ENCODE measurements at regions not wholly inside any gene's neighbourhood (a gene's known extent, or its start where the extent isn't known, plus 50 kb on each side); places are given as distances from the start of the nearest gene placed in this dataset.

DNA sequence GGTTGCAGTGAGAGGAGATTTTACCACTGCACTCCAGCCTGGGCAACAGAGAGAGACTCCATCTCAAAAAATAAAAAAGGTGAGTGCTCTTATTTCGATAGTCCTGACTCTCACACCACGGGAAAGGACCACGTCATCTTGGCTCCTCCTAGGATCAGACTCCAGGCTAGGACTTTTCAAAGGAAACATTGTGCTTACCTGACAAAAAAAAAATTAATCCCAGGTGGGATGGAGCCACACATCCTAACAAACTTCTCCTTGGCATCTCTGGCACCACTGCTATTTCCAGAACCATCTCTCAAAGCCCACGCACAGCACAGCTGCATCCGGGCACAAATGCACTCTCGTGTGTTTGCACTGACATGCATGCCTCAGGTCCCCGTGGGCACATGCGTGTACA is 262.4 kb downstream of the ENGASE start:
- no peak overlapping the region for H3K4me3 Mint-ChIP-seq (ENCODE audit: unreplicated experiment)
- no peaks in the 10 kb centered on the region for H3K4me1 Mint-ChIP-seq (ENCODE audit: low read depth, unreplicated experiment)
- no peak for DNase-seq
- no peaks in the 10 kb centered on the region for H3K9me3 Mint-ChIP-seq (ENCODE audit: unreplicated experiment)
- no TSS peak for BruUV-seq (replicated peaks)
- intact Hi-C loops (cut with micrococcal nuclease; ENCODE audit: unreplicated experiment): no loop called here
- Histone ChIP-seq H3K27me3 (replicated peaks; ENCODE audit: control insufficient read depth, insufficient read depth, low read length) (peaks cover 1% of the 10 kb centered on the region; the same call in 1 of the 2 replicates), H3K4me3 (ENCODE audit: low read depth, low read length) (no peak overlapping the region), H3K36me3 (ENCODE audit: control insufficient read depth, insufficient read depth, low read length) (no peaks in the 10 kb centered on the region), H3K4me1 (no peaks in the 10 kb centered on the region), H3K9me3 (no peaks in the 10 kb centered on the region)
- POLR2A ChIA-PET: no interaction called here
- no peak overlapping the region for H3K27ac Mint-ChIP-seq (ENCODE audit: unreplicated experiment)
- no peaks in the 10 kb centered on the region for H3K36me3 Mint-ChIP-seq (ENCODE audit: insufficient read depth, unreplicated experiment)
- CTCF ChIA-PET: no interaction called here
- TF ChIP-seq, protein P1, sequence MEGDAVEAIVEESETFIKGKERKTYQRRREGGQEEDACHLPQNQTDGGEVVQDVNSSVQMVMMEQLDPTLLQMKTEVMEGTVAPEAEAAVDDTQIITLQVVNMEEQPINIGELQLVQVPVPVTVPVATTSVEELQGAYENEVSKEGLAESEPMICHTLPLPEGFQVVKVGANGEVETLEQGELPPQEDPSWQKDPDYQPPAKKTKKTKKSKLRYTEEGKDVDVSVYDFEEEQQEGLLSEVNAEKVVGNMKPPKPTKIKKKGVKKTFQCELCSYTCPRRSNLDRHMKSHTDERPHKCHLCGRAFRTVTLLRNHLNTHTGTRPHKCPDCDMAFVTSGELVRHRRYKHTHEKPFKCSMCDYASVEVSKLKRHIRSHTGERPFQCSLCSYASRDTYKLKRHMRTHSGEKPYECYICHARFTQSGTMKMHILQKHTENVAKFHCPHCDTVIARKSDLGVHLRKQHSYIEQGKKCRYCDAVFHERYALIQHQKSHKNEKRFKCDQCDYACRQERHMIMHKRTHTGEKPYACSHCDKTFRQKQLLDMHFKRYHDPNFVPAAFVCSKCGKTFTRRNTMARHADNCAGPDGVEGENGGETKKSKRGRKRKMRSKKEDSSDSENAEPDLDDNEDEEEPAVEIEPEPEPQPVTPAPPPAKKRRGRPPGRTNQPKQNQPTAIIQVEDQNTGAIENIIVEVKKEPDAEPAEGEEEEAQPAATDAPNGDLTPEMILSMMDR (IDR thresholded peaks at IDR 0.05; ENCODE audit: insufficient read depth in 1 of 2, low read depth in 1 of 2, low read length in 1 of 2, severe bottlenecking in 1 of 2, unreplicated experiment in 1 of 2): no peak
- H3K27me3 Mint-ChIP-seq (ENCODE audit: insufficient read depth, unreplicated experiment): peaks cover 37% of the 10 kb centered on the region

DNA sequence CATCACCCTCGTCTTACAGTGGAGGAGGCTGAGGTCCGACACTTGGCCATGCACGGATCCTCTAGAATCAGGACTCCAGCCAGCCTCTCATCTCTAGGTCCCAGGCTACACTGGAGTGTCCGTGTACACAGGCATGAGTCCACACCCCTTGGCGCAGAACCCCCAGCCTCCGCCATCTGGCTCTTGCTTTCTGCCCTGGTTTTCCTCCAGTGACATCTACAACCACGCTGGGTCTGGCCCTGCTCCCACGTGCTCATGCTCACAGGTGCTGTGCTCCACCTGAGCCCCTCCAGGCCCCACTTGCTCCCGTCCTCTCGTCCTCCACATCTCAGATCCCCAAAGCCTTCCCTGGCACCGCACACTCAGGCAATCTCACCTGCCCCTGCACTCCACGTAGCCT is 260.8 kb downstream of the ENGASE start:
- Mint-ChIP-seq H3K4me3 (ENCODE audit: unreplicated experiment) (no peak overlapping the region), H3K27me3 (ENCODE audit: insufficient read depth, unreplicated experiment) (peaks cover 44% of the 10 kb centered on the region), H3K4me1 (ENCODE audit: low read depth, unreplicated experiment) (no peaks in the 10 kb centered on the region), H3K27ac (ENCODE audit: unreplicated experiment) (no peak overlapping the region), H3K36me3 (ENCODE audit: insufficient read depth, unreplicated experiment) (no peaks in the 10 kb centered on the region), H3K9me3 (ENCODE audit: unreplicated experiment) (no peaks in the 10 kb centered on the region)
- H3K4me3 ChIP-seq (ENCODE audit: low read depth, low read length): no peak overlapping the region
- H3K36me3 ChIP-seq (ENCODE audit: control insufficient read depth, insufficient read depth, low read length): no peaks in the 10 kb centered on the region
- peaks cover 2% of the 10 kb centered on the region; the same call in 1 of the 2 replicates for H3K27me3 ChIP-seq (replicated peaks; ENCODE audit: control insufficient read depth, insufficient read depth, low read length)
- no peaks in the 10 kb centered on the region for H3K9me3 ChIP-seq
- no peaks in the 10 kb centered on the region for H3K4me1 ChIP-seq
- intact Hi-C loops (cut with micrococcal nuclease; ENCODE audit: unreplicated experiment): no loop called here
- ChIA-PET CTCF (no interaction called here), POLR2A (no interaction called here)
- TF ChIP-seq, protein P1 (IDR thresholded peaks at IDR 0.05; ENCODE audit: insufficient read depth in 1 of 2, low read depth in 1 of 2, low read length in 1 of 2, severe bottlenecking in 1 of 2, unreplicated experiment in 1 of 2): no peak
- no peak for DNase-seq
- BruUV-seq (replicated peaks): no TSS peak

DNA sequence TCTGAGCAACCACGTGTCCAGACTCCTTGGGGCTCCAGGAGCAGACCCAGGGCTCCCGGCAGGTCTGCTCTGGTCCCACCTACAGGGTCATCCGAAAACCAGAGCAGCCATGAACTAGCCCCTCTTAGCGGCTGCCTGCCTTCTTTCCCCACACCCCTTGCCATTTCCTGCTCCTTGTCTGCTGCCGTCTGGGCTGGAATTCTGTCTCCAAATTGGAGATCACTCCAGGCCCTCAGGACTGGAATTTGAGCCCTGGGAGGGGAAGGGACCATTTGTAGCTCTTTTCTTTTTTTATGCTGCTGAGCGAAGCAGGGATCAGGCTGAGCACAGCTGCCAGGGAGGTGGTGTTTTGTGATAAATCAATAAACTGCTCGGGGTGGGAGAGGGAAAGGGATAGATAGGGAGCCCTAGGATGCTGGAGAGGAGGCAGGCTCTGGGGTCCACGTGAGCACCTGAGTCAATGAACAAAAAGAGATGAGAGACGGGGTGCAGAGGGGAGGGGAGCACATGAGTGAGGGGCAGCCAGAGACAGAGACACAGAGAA is 257.5 kb downstream of the ENGASE start:
- BruUV-seq (replicated peaks): no TSS peak
- no peaks in the 10 kb centered on the region for H3K9me3 ChIP-seq
- H3K27me3 ChIP-seq (replicated peaks; ENCODE audit: control insufficient read depth, insufficient read depth, low read length): peaks cover 2% of the 10 kb centered on the region; the same call in 1 of the 2 replicates
- no peaks in the 10 kb centered on the region for H3K4me1 ChIP-seq
- Mint-ChIP-seq H3K4me3 (ENCODE audit: unreplicated experiment) (no peak overlapping the region), H3K9me3 (ENCODE audit: unreplicated experiment) (no peaks in the 10 kb centered on the region), H3K36me3 (ENCODE audit: insufficient read depth, unreplicated experiment) (no peaks in the 10 kb centered on the region), H3K27ac (ENCODE audit: unreplicated experiment) (no peak overlapping the region), H3K27me3 (ENCODE audit: insufficient read depth, unreplicated experiment) (peaks cover 47% of the 10 kb centered on the region), H3K4me1 (ENCODE audit: low read depth, unreplicated experiment) (no peaks in the 10 kb centered on the region)
- POLR2A ChIA-PET: no interaction called here
- CTCF ChIA-PET: no interaction called here
- TF ChIP-seq, protein P1 (IDR thresholded peaks at IDR 0.05; ENCODE audit: insufficient read depth in 1 of 2, low read depth in 1 of 2, low read length in 1 of 2, severe bottlenecking in 1 of 2, unreplicated experiment in 1 of 2): no peak
- DNase-seq: no peak
- intact Hi-C loops (cut with micrococcal nuclease; ENCODE audit: unreplicated experiment): no loop called here
- H3K36me3 ChIP-seq (ENCODE audit: control insufficient read depth, insufficient read depth, low read length): no peaks in the 10 kb centered on the region
- H3K4me3 ChIP-seq (ENCODE audit: low read depth, low read length): no peak overlapping the region

Data from Caco-2 (cell line).